Liver (tissue), 8 donors: ENCODE measurements at regions not wholly inside any gene's neighbourhood (a gene's known extent, or its start where the extent isn't known, plus 50 kb on each side); places are given as distances from the start of the nearest gene placed in this dataset.

Experiments
- DNase-seq: peaks from one replicate; pipeline ENCODE4 v3.0.0-alpha.2; 2017; ENCODE audit warnings: low spot score
- H3K27ac ChIP-seq, 2 donors: one replicate each; pipeline ENCODE4 v1.7.0; 2013; ENCODE audit warnings: inconsistent platforms in 2 of 2, low read length in 2 of 2, control low read depth in 1 of 2, low read depth in 1 of 2, mild to moderate bottlenecking in 1 of 2
- H3K27me3 ChIP-seq, 4 donors: one replicate each; pipeline versions ENCODE4 v1.6.1 to v1.7.0; 2013; ENCODE audit warnings: low read length in 3 of 4, inconsistent platforms in 1 of 4, mild to moderate bottlenecking in 1 of 4, moderate library complexity in 1 of 4; ENCODE audit not compliant: control insufficient read depth in 4 of 4, insufficient read depth in 4 of 4
- H3K36me3 ChIP-seq, 4 donors: one replicate each; pipeline versions ENCODE4 v1.6.1 to v1.7.0; 2013; ENCODE audit warnings: low read length in 3 of 4, mild to moderate bottlenecking in 3 of 4, low read depth in 1 of 4, moderate library complexity in 1 of 4; ENCODE audit not compliant: control insufficient read depth in 4 of 4, insufficient read depth in 3 of 4
- H3K4me1 ChIP-seq, 4 donors: one replicate each; pipeline versions ENCODE4 v1.6.1 to v1.7.0; 2013; ENCODE audit warnings: low read length in 3 of 4, mild to moderate bottlenecking in 3 of 4, moderate library complexity in 1 of 4; ENCODE audit not compliant: control insufficient read depth in 4 of 4, insufficient read depth in 4 of 4
- H3K4me3 ChIP-seq, 3 donors: one replicate each; pipeline versions ENCODE4 v1.6.1 to v1.7.0; 2013; ENCODE audit warnings: low read length in 3 of 3, control low read depth in 1 of 3, low read depth in 1 of 3, mild to moderate bottlenecking in 1 of 3
- H3K9ac ChIP-seq, 2 donors: one replicate each; pipeline ENCODE4 v1.7.0; 2013; ENCODE audit warnings: low read length in 2 of 2, mild to moderate bottlenecking in 2 of 2, moderate library complexity in 2 of 2, control low read depth in 1 of 2, low read depth in 1 of 2
- H3K9me3 ChIP-seq, 4 donors: one replicate each; pipeline versions ENCODE4 v1.6.1 to v1.7.0; 2013; ENCODE audit warnings: low read length in 3 of 4; ENCODE audit not compliant: control insufficient read depth in 4 of 4
- EGR1 ChIP-seq, 2 donors: IDR thresholded peaks; 2 replicates each; pipeline ENCODE4 v1.6.1; 2016 to 2018; ENCODE audit warnings: antibody characterized with exemption in 2 of 2, low read depth in 2 of 2
- FOXA1 ChIP-seq: IDR thresholded peaks from 2 replicates; pipeline ENCODE4 v1.6.1; 2016; ENCODE audit warnings: antibody characterized with exemption
- FOXA2 ChIP-seq: IDR thresholded peaks from 2 replicates; pipeline ENCODE4 v1.6.1; 2016; ENCODE audit warnings: antibody characterized with exemption
- GABPA ChIP-seq, 2 donors: IDR thresholded peaks in 1 of 2; conservative IDR thresholded peaks in 1 of 2; 2 replicates each; pipeline ENCODE4 v1.6.1; 2016; ENCODE audit warnings: antibody characterized with exemption in 2 of 2, mild to moderate bottlenecking in 1 of 2, moderate library complexity in 1 of 2
- HNF4A ChIP-seq, 2 donors: conservative IDR thresholded peaks; 2 replicates each; pipeline ENCODE4 v1.6.1; 2016; ENCODE audit warnings: antibody characterized with exemption in 2 of 2, mild to moderate bottlenecking in 2 of 2
- HNF4G ChIP-seq: IDR thresholded peaks from 2 replicates; pipeline ENCODE4 v1.6.1; 2016; ENCODE audit warnings: antibody characterized with exemption
- JUND ChIP-seq, 2 donors: IDR thresholded peaks; 2 replicates each; pipeline ENCODE4 v1.6.1; 2016; ENCODE audit warnings: antibody characterized with exemption in 2 of 2
- NR2F2 ChIP-seq: IDR thresholded peaks from 2 replicates; pipeline ENCODE4 v1.6.1; 2016; ENCODE audit warnings: antibody characterized with exemption
- RAD21 ChIP-seq, 2 donors: IDR thresholded peaks; 2 replicates each; pipeline ENCODE4 v1.6.1; 2016; ENCODE audit warnings: antibody characterized with exemption in 2 of 2, mild to moderate bottlenecking in 2 of 2
- REST ChIP-seq: IDR thresholded peaks from 2 replicates; pipeline ENCODE4 v1.6.1; 2016; ENCODE audit warnings: antibody characterized with exemption, mild to moderate bottlenecking
- RXRA ChIP-seq, 2 donors: IDR thresholded peaks; 2 replicates each; pipeline ENCODE4 v1.6.1; 2017 to 2018; ENCODE audit warnings: antibody characterized with exemption in 2 of 2, mild to moderate bottlenecking in 1 of 2
- SP1 ChIP-seq: IDR thresholded peaks from 2 replicates; pipeline ENCODE4 v1.6.1; 2018; ENCODE audit warnings: antibody characterized with exemption, mild to moderate bottlenecking
- TAF1 ChIP-seq: conservative IDR thresholded peaks from 2 replicates; pipeline ENCODE4 v1.6.1; 2016; ENCODE audit warnings: antibody characterized with exemption, mild to moderate bottlenecking
- YY1 ChIP-seq: IDR thresholded peaks from 2 replicates; pipeline ENCODE4 v1.6.1; 2016; ENCODE audit warnings: antibody characterized with exemption, mild to moderate bottlenecking
- WGBS: extraction: QIAGEN DNeasy Blood & Tissue Kit; methylation state at CpG from one replicate; pipeline ENCODE4 v1.1.7; 2013; 5-methylcytosine and 5-hydroxymethylcytosine counted together
- TF ChIP-seq, protein P1 (sequence below): fragments of 150-350 bp; IDR thresholded peaks from 2 replicates; pipeline ENCODE4 v1.5.1; 2017; ENCODE audit warnings: improper control_type of control experiment, low read depth, low read length; ENCODE audit not compliant: missing input control
- TF ChIP-seq, protein P2 (sequence below): IDR thresholded peaks from 2 replicates; pipeline ENCODE4 v1.6.1; 2016; ENCODE audit warnings: antibody characterized with exemption
- TF ChIP-seq, protein P3 (sequence below): IDR thresholded peaks from 2 replicates; pipeline ENCODE4 v1.6.1; 2016; ENCODE audit warnings: antibody characterized with exemption
- TF ChIP-seq, protein P4 (sequence below): IDR thresholded peaks from 2 replicates; pipeline ENCODE4 v1.6.1; 2016; ENCODE audit warnings: antibody characterized with exemption
- donor health status: healthy.
- donor health status: healthy.
- donor health status: healthy.
- donor health status: healthy.
- donor health status: healthy.

DNA sequence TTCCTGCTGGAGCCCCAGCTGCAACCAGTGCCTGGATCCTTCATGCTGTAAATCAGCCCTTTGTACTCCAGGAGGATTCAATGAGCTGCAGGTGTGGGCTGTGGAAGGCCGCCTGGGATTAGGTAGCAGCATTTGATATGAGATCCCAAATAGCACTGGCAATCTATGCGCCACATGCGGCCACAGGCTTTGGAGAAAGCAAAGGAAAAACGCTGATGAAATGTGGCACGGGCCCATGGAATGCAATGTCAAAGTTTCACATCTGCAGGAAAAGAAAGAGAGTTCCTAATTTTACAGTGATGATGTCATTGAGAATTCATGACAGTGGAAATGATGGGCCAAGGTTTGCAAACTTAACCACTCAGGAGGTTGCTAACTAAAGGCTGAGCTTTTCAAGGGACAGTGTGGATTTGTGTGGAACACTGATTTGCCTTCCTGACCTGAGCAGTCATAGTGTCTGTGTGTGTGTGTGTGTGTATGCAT is 216.4 kb upstream of the OSR1 start:
- no peaks in the 10 kb centered on the region for H3K9me3 ChIP-seq
- 66% methylated on average over 5 of the region's 5 CpGs for WGBS
- no peak for DNase-seq
- no peaks in the 10 kb centered on the region for H3K4me1 ChIP-seq
- H3K27me3 ChIP-seq, result no peaks in the 10 kb centered on the region
- H3K9ac ChIP-seq, result no peak overlapping the region
- H3K27ac ChIP-seq, result no peak overlapping the region
- TF ChIP-seq NR2F2, result no peak
- no peak for TF ChIP-seq RXRA (IDR thresholded peaks at IDR 0.05)
- TF ChIP-seq REST, result no peak
- no peak for TF ChIP-seq SP1
- TF ChIP-seq FOXA1, result no peak
- TF ChIP-seq YY1, result no peak
- TF ChIP-seq, protein P1, sequence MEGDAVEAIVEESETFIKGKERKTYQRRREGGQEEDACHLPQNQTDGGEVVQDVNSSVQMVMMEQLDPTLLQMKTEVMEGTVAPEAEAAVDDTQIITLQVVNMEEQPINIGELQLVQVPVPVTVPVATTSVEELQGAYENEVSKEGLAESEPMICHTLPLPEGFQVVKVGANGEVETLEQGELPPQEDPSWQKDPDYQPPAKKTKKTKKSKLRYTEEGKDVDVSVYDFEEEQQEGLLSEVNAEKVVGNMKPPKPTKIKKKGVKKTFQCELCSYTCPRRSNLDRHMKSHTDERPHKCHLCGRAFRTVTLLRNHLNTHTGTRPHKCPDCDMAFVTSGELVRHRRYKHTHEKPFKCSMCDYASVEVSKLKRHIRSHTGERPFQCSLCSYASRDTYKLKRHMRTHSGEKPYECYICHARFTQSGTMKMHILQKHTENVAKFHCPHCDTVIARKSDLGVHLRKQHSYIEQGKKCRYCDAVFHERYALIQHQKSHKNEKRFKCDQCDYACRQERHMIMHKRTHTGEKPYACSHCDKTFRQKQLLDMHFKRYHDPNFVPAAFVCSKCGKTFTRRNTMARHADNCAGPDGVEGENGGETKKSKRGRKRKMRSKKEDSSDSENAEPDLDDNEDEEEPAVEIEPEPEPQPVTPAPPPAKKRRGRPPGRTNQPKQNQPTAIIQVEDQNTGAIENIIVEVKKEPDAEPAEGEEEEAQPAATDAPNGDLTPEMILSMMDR, result no peak
- no peak overlapping the region for H3K4me3 ChIP-seq
- H3K36me3 ChIP-seq, result no peaks in the 10 kb centered on the region

DNA sequence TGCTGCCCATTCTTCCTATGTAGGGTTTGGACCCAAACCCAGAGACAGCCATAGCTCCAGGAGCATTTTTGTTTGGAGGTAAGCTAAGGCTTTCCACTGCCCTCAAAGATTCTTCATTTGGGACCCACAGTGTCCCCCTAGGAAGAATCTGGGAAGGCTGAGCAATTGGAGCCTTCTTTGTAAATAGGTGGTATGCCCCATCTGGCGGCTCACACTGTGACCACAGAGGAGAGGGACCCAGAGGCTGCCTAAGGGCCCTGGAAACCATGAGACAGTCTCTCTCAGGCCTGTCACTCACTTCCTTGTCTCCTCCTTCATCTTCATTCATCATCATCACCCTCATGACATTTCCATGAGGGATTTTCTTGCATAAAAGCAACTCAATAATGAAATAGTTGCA is 215.4 kb upstream of the OSR1 start:
- no peaks in the 10 kb centered on the region for H3K27me3 ChIP-seq
- H3K36me3 ChIP-seq, result no peaks in the 10 kb centered on the region
- 82% methylated on average over 1 of the region's 1 CpG for WGBS
- no peaks in the 10 kb centered on the region for H3K9me3 ChIP-seq
- no peak overlapping the region for H3K9ac ChIP-seq
- no peaks in the 10 kb centered on the region for H3K4me1 ChIP-seq
- no peak overlapping the region for H3K4me3 ChIP-seq
- no peak overlapping the region for H3K27ac ChIP-seq
- TF ChIP-seq NR2F2 (no peak), EGR1 (IDR thresholded peaks at IDR 0.05; ENCODE audit: low read depth in 2 of 2) (no peak), YY1 (no peak), HNF4G (no peak), FOXA2 (no peak), REST (no peak), TAF1 (no peak), FOXA1 (no peak), JUND (IDR thresholded peaks at IDR 0.05) (no peak), GABPA (IDR thresholded peaks at IDR 0.05 in 1 of 2, conservative IDR thresholded peaks at IDR 0.05 in 1 of 2) (no peak), RXRA (IDR thresholded peaks at IDR 0.05) (no peak), SP1 (no peak), RAD21 (IDR thresholded peaks at IDR 0.05) (no peak), HNF4A (conservative IDR thresholded peaks at IDR 0.05) (no peak)
- TF ChIP-seq, protein P2, sequence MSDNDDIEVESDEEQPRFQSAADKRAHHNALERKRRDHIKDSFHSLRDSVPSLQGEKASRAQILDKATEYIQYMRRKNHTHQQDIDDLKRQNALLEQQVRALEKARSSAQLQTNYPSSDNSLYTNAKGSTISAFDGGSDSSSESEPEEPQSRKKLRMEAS, result no peak
- TF ChIP-seq, protein P3, sequence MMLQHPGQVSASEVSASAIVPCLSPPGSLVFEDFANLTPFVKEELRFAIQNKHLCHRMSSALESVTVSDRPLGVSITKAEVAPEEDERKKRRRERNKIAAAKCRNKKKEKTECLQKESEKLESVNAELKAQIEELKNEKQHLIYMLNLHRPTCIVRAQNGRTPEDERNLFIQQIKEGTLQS, result no peak
- TF ChIP-seq, protein P4, sequence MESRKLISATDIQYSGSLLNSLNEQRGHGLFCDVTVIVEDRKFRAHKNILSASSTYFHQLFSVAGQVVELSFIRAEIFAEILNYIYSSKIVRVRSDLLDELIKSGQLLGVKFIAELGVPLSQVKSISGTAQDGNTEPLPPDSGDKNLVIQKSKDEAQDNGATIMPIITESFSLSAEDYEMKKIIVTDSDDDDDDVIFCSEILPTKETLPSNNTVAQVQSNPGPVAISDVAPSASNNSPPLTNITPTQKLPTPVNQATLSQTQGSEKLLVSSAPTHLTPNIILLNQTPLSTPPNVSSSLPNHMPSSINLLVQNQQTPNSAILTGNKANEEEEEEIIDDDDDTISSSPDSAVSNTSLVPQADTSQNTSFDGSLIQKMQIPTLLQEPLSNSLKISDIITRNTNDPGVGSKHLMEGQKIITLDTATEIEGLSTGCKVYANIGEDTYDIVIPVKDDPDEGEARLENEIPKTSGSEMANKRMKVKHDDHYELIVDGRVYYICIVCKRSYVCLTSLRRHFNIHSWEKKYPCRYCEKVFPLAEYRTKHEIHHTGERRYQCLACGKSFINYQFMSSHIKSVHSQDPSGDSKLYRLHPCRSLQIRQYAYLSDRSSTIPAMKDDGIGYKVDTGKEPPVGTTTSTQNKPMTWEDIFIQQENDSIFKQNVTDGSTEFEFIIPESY, result no peak
- TF ChIP-seq, protein P1, result no peak
- no peak for DNase-seq
